ENCODE measurements at regions not wholly inside any gene's neighbourhood (a gene's known extent, or its start where the extent isn't known, plus 50 kb on each side); places are given as distances from the start of the nearest gene placed in this dataset.

DNA sequence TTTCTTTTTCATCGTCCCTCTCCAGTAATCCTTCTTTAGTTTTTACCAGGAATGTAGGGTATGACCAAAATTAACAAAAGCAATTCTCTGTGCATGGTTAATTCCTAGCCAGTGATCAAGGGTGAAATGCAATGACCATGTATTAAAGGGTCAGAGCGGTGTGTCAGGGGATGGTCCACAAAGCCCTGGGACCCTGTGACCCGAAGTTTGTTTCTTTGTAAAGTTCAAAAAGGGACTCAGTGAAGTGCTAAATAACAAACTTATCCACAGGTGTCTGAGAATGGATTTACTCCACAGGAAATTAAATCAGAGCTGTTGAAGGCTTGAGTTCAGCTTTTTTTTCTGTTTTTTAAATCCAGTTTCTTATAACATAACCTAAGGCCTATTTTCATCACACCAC is 375.7 kb downstream of the GJA1 start (continued):
- no peak for TF ChIP-seq PBX2 (CRISPR knock-in tag; IDR thresholded peaks at IDR 0.05; ENCODE audit: low read depth)
- TF ChIP-seq PBX2 (tag; conservative IDR thresholded peaks at IDR 0.05; ENCODE audit: low read depth): no peak
- no peak for TF ChIP-seq LEF1 (IDR thresholded peaks at IDR 0.05)
- TF ChIP-seq SREBF1 (IDR thresholded peaks at IDR 0.05; ENCODE audit: borderline replicate concordance, low read depth, low read length): no peak

GRCh38 chr6:121816361-121816760 is 380.9 kb downstream of the GJA1 start:
- intact Hi-C loops (cut with micrococcal nuclease): no loop called here
- no peaks in the 10 kb centered on the region; the same call in none of the 2 replicates for H3K9me3 ChIP-seq (replicated peaks; ENCODE audit: control insufficient read depth, insufficient read depth, low read depth, low read length)
- TF ChIP-seq CEBPB (tag; IDR thresholded peaks at IDR 0.05) (no peak), GTF2F1 (IDR thresholded peaks at IDR 0.05; ENCODE audit: low read depth, low read length) (no peak), ZBTB49 (CRISPR knock-in tag; IDR thresholded peaks at IDR 0.05; ENCODE audit: borderline replicate concordance) (no peak), PYGO2 (tag; IDR thresholded peaks at IDR 0.05) (no peak), NCOA4 (IDR thresholded peaks at IDR 0.05; ENCODE audit: partially characterized antibody) (no peak), HOXB6 (CRISPR knock-in tag; IDR thresholded peaks at IDR 0.05; ENCODE audit: borderline replicate concordance) (no peak), POLR2AphosphoS2 (IDR thresholded peaks at IDR 0.05; ENCODE audit: low read length) (no peak), ARID3B (CRISPR knock-in tag; IDR thresholded peaks at IDR 0.05; ENCODE audit: borderline replicate concordance) (no peak), BRD4 (IDR thresholded peaks at IDR 0.05) (no peak), NR3C1 (CRISPR knock-in tag; IDR thresholded peaks at IDR 0.05) (no peak), CHD2 (IDR thresholded peaks at IDR 0.05; ENCODE audit: low read depth, low read length) (no peak)
- TF ChIP-seq, protein P1, sequence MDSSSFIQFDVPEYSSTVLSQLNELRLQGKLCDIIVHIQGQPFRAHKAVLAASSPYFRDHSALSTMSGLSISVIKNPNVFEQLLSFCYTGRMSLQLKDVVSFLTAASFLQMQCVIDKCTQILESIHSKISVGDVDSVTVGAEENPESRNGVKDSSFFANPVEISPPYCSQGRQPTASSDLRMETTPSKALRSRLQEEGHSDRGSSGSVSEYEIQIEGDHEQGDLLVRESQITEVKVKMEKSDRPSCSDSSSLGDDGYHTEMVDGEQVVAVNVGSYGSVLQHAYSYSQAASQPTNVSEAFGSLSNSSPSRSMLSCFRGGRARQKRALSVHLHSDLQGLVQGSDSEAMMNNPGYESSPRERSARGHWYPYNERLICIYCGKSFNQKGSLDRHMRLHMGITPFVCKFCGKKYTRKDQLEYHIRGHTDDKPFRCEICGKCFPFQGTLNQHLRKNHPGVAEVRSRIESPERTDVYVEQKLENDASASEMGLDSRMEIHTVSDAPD (CRISPR knock-in tag; IDR thresholded peaks at IDR 0.05): no peak
- BruUV-seq (replicated peaks): no TSS peak
- no peak overlapping the region for H3K4me3 ChIP-seq
- no peak overlapping the region for H3K4me2 ChIP-seq (ENCODE audit: insufficient read depth, low read length)
- 1% methylated on average over 4 of the region's 4 CpGs for WGBS (ENCODE audit: insufficient coverage, low coverage, missing lambda C conversion rate)
- H3K27ac ChIP-seq (ENCODE audit: extremely low read depth, low read depth, low read length): no peak overlapping the region
- no peaks in the 10 kb centered on the region for H3K27me3 ChIP-seq (ENCODE audit: control insufficient read depth in 2 of 2, insufficient read depth in 2 of 2, low read length in 2 of 2)
- no peaks in the 10 kb centered on the region for H3K4me1 ChIP-seq (replicated peaks in 1 of 2; ENCODE audit: control insufficient read depth in 2 of 2, insufficient read depth in 2 of 2, low read length in 2 of 2)
- POLR2A ChIA-PET: no interaction called here
- CTCF ChIA-PET (ENCODE audit: low intra/inter-chr PET ratio): no interaction called here
- no peak overlapping the region for H2AFZ ChIP-seq (ENCODE audit: low read depth, low read length)
- H3K9ac ChIP-seq (ENCODE audit: insufficient read depth in 1 of 2, low read depth in 2 of 2, low read length in 2 of 2): no peak overlapping the region
- DNase-seq (ENCODE audit: extremely low read depth in 1 of 4, low spot score in 3 of 4): no peak
- H4K20me1 ChIP-seq (replicated peaks; ENCODE audit: control insufficient read depth, insufficient read depth, low read length): no peaks in the 10 kb centered on the region
- no peaks in the 10 kb centered on the region for H3K79me2 ChIP-seq (ENCODE audit: control insufficient read depth, insufficient read depth, low read length)
- H3K36me3 ChIP-seq (ENCODE audit: control insufficient read depth, insufficient read depth, low read length): no peaks in the 10 kb centered on the region
- FAIRE-seq: no peak
- in situ Hi-C loops (cut with MboI): no loop called here
- no peaks in the 10 kb centered on the region for H3K9me1 ChIP-seq (ENCODE audit: control insufficient read depth, insufficient read depth, low read length)
- ATAC-seq: no peak

All from K562 (cell line).